ENCODE measurements at regions not wholly inside any gene's neighbourhood (a gene's known extent, or its start where the extent isn't known, plus 50 kb on each side); places are given as distances from the start of the nearest gene placed in this dataset.

DNA sequence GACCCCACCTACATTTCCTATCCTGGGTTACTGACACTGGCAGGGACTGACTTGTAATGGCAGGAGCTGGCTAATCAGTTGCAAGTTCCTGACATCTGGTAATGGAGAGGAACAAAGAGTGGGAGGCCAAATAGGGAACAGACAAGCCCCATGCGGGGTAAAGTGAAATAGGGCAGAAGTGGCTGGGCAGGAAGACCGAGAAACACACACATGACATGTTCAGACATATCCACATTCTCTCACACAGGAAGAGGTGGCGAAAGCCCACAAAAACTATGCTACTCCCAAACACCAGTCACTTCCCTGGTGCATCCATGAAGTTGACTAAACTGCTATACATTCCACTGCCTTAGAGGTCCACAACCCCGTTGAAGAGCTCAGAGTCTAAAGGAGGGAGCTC lies 394.1 kb upstream of the TBL1XR1 start:
- TF ChIP-seq TEAD4 (CRISPR knock-in tag; IDR thresholded peaks at IDR 0.05) (no peak), ZNF121 (CRISPR knock-in tag; IDR thresholded peaks at IDR 0.05) (no peak), CREB1 (CRISPR knock-in tag; IDR thresholded peaks at IDR 0.05) (no peak), NR2C2 (CRISPR knock-in tag; IDR thresholded peaks at IDR 0.05) (no peak), TCF7 (CRISPR knock-in tag; IDR thresholded peaks at IDR 0.05; ENCODE audit: low read depth) (no peak), NFATC4 (CRISPR knock-in tag; IDR thresholded peaks at IDR 0.05) (no peak)
- TF ChIP-seq, protein P1, sequence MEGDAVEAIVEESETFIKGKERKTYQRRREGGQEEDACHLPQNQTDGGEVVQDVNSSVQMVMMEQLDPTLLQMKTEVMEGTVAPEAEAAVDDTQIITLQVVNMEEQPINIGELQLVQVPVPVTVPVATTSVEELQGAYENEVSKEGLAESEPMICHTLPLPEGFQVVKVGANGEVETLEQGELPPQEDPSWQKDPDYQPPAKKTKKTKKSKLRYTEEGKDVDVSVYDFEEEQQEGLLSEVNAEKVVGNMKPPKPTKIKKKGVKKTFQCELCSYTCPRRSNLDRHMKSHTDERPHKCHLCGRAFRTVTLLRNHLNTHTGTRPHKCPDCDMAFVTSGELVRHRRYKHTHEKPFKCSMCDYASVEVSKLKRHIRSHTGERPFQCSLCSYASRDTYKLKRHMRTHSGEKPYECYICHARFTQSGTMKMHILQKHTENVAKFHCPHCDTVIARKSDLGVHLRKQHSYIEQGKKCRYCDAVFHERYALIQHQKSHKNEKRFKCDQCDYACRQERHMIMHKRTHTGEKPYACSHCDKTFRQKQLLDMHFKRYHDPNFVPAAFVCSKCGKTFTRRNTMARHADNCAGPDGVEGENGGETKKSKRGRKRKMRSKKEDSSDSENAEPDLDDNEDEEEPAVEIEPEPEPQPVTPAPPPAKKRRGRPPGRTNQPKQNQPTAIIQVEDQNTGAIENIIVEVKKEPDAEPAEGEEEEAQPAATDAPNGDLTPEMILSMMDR (IDR thresholded peaks at IDR 0.05) = no peak
- TF ChIP-seq, protein P2, sequence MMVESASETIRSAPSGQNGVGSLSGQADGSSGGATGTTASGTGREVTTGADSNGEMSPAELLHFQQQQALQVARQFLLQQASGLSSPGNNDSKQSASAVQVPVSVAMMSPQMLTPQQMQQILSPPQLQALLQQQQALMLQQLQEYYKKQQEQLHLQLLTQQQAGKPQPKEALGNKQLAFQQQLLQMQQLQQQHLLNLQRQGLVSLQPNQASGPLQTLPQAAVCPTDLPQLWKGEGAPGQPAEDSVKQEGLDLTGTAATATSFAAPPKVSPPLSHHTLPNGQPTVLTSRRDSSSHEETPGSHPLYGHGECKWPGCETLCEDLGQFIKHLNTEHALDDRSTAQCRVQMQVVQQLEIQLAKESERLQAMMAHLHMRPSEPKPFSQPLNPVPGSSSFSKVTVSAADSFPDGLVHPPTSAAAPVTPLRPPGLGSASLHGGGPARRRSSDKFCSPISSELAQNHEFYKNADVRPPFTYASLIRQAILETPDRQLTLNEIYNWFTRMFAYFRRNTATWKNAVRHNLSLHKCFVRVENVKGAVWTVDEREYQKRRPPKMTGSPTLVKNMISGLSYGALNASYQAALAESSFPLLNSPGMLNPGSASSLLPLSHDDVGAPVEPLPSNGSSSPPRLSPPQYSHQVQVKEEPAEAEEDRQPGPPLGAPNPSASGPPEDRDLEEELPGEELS (CRISPR knock-in tag; IDR thresholded peaks at IDR 0.05) = no peak
